K562 (cell line): ENCODE measurements at regions not wholly inside any gene's neighbourhood (a gene's known extent, or its start where the extent isn't known, plus 50 kb on each side); places are given as distances from the start of the nearest gene placed in this dataset.

Source experiments
- CHD2 ChIP-seq: IDR thresholded peaks from 2 replicates; pipeline ENCODE4 v1.6.1; 2011; ENCODE audit warnings: low read depth, low read length
- HNRNPLL ChIP-seq: fragments of 200-400 bp; formaldehyde crosslinking; IDR thresholded peaks from 2 replicates; pipeline ENCODE4 v1.6.1; 2017; ENCODE audit warnings: low read length, low read depth, mild to moderate bottlenecking; ENCODE audit not compliant: poor library complexity, severe bottlenecking
- MYC ChIP-seq, 2 experiments: fragments of 250-450 bp in 1 of 2; sonication (Bioruptor Pico) in 1 of 2; IDR thresholded peaks; 2 replicates each; pipeline versions ENCODE4 v1.5.1 to v1.6.1; 2012 to 2021; ENCODE audit warnings: low read depth in 2 of 2, borderline replicate concordance in 1 of 2, improper control_type of control experiment in 1 of 2, low read length in 1 of 2, mild to moderate bottlenecking in 1 of 2, moderate library complexity in 1 of 2
- POLR2A ChIP-seq: fragments of 450-650 bp; conservative IDR thresholded peaks from 2 replicates; pipeline ENCODE4 v1.6.1; 2016
- PTBP1 ChIP-seq: fragments of 200-400 bp; formaldehyde crosslinking; IDR thresholded peaks from 2 replicates; pipeline ENCODE4 v1.6.1; 2017; ENCODE audit warnings: low read depth, low read length
- RBBP5 ChIP-seq: fragments of 200-600 bp; sonication (generic); IDR thresholded peaks from 2 replicates; pipeline ENCODE4 v1.6.1; 2012; ENCODE audit warnings: borderline replicate concordance, mild to moderate bottlenecking, low read length, control low read depth, inconsistent platforms; ENCODE audit not compliant: insufficient read depth, poor library complexity, severe bottlenecking
- TEAD2 ChIP-seq: fragments of 450-650 bp; IDR thresholded peaks from 2 replicates; pipeline ENCODE4 v1.6.1; 2016; ENCODE audit warnings: missing genetic modification characterization, control low read depth, missing compliant biosample characterization
- ZKSCAN1 ChIP-seq: fragments of 150-350 bp; IDR thresholded peaks from 2 replicates; pipeline ENCODE4 v1.6.1; 2016; ENCODE audit warnings: low read depth, low read length
- TF ChIP-seq, protein P1 (sequence below), 3 experiments: IDR thresholded peaks in 2 of 3; conservative IDR thresholded peaks in 1 of 3; 2 replicates each; pipeline ENCODE4 v1.5.1; 2011 to 2012; ENCODE audit warnings: low read length in 3 of 3, mild to moderate bottlenecking in 3 of 3, control low read depth in 2 of 3, improper control_type of control experiment in 1 of 3, inconsistent platforms in 1 of 3, low read depth in 1 of 3, mixed read lengths in 1 of 3, moderate library complexity in 1 of 3; ENCODE audit not compliant: insufficient read depth in 2 of 3
- TF ChIP-seq, protein P2 (sequence below): sonication (generic); formaldehyde crosslinking; IDR thresholded peaks from 2 replicates; pipeline ENCODE4 v1.8.0; 2022; ENCODE audit warnings: missing genetic modification reagents, mild to moderate bottlenecking, borderline replicate concordance

DNA sequence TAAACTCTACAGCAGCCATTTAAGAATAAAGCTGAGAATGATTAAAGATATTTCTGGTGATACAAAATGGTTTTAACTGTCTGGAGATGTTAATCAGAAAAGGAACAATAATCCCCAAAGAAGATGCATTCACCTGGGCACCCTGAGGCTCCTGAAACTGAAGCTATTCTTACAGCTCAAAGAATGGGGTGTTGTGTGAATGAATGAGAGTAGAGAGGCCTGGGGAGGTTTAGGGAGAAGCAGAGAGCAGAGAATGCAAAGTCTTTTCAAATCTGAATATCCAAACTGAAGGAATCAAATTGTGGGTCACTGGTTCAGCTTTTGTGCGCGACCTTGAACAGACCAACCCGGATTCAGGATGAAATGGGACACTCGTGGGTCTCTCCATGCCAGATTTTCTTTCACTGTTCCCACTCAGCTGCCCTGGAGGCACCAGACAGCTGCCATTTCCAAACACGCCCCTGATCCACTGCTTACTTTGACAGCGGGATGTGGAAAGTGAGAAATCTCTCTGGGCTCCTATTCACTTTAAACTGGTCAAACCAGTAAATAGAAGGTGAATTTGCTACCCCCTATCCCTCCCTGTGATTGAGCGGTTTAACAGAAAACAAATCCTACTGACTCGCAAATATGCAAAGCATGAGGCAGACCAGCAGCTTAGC is 485.5 kb upstream of the THBS1 start:
- no peak for TF ChIP-seq POLR2A
- TF ChIP-seq, protein P1, sequence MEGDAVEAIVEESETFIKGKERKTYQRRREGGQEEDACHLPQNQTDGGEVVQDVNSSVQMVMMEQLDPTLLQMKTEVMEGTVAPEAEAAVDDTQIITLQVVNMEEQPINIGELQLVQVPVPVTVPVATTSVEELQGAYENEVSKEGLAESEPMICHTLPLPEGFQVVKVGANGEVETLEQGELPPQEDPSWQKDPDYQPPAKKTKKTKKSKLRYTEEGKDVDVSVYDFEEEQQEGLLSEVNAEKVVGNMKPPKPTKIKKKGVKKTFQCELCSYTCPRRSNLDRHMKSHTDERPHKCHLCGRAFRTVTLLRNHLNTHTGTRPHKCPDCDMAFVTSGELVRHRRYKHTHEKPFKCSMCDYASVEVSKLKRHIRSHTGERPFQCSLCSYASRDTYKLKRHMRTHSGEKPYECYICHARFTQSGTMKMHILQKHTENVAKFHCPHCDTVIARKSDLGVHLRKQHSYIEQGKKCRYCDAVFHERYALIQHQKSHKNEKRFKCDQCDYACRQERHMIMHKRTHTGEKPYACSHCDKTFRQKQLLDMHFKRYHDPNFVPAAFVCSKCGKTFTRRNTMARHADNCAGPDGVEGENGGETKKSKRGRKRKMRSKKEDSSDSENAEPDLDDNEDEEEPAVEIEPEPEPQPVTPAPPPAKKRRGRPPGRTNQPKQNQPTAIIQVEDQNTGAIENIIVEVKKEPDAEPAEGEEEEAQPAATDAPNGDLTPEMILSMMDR (IDR thresholded peaks at IDR 0.05 in 2 of 3, conservative IDR thresholded peaks at IDR 0.05 in 1 of 3; ENCODE audit: insufficient read depth in 2 of 3, low read depth in 1 of 3, low read length in 3 of 3): no peak
- TF ChIP-seq ZKSCAN1: no peak
- no peak for TF ChIP-seq RBBP5
- no peak for TF ChIP-seq TEAD2 (tag)
- TF ChIP-seq, protein P2, sequence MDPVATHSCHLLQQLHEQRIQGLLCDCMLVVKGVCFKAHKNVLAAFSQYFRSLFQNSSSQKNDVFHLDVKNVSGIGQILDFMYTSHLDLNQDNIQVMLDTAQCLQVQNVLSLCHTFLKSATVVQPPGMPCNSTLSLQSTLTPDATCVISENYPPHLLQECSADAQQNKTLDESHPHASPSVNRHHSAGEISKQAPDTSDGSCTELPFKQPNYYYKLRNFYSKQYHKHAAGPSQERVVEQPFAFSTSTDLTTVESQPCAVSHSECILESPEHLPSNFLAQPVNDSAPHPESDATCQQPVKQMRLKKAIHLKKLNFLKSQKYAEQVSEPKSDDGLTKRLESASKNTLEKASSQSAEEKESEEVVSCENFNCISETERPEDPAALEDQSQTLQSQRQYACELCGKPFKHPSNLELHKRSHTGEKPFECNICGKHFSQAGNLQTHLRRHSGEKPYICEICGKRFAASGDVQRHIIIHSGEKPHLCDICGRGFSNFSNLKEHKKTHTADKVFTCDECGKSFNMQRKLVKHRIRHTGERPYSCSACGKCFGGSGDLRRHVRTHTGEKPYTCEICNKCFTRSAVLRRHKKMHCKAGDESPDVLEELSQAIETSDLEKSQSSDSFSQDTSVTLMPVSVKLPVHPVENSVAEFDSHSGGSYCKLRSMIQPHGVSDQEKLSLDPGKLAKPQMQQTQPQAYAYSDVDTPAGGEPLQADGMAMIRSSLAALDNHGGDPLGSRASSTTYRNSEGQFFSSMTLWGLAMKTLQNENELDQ (CRISPR knock-in tag): no peak
- no peak for TF ChIP-seq PTBP1
- no peak for TF ChIP-seq HNRNPLL
- no peak for TF ChIP-seq MYC (IDR thresholded peaks at IDR 0.05; ENCODE audit: low read depth, low read length)
- TF ChIP-seq MYC (CRISPR knock-in tag; IDR thresholded peaks at IDR 0.05; ENCODE audit: borderline replicate concordance, low read depth): no peak
- TF ChIP-seq CHD2: no peak
